ENCODE measurements at regions not wholly inside any gene's neighbourhood (a gene's known extent, or its start where the extent isn't known, plus 50 kb on each side); places are given as distances from the start of the nearest gene placed in this dataset.

GRCh38 chr13:24984134-24984533, 111.8 kb upstream of the PABPC3 start:
- TF ChIP-seq CTCF (IDR thresholded peaks at IDR 0.05; ENCODE audit: low read depth, low read length, poor library complexity, severe bottlenecking): no peak
- TF ChIP-seq EZH2phosphoT487 (IDR thresholded peaks at IDR 0.05; ENCODE audit: borderline replicate concordance, low read length): no peak

Data from DOHH2 (cell line).